ENCODE measurements at regions not wholly inside any gene's neighbourhood (a gene's known extent, or its start where the extent isn't known, plus 50 kb on each side); places are given as distances from the start of the nearest gene placed in this dataset.

DNA sequence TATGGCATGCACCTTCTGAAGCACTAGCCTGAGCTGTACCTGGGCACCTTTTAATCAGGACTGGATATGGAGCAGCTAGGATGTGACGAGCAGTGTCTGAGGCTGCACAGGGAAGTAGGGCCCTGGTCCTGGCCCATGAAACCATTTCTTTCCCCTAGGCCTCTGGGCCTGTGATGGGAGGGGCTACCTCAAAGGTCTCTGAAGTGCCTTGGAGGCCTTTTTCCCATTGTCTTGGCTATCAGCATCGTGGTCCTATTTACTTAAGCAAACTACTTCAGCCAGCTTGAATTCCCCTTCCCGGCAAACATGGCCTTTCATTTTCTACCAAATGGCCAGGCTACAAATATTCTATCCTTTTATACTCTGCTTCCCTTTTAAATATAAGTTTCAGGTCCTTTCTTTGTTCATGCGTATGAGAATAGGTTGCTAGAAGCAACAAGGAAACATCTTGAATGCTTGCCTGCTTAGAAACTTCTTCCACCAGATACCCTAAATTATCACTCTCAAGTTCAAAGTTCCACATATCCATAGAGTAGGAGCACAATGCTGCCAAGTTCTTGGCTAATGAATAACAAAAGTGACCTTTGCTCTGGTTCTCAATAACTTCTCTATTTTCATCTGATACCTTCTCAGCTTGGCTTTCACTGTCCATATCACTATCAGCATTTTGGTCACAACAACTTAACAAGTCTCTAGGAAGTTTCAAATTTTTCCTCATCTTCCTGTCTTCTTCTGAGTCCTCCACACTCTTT, 673.1 kb downstream of the HTR1B start:
- H3K9ac ChIP-seq (ENCODE audit: low read depth, low read length): no peak overlapping the region
- no peaks in the 10 kb centered on the region for H3K9me3 ChIP-seq (ENCODE audit: insufficient read depth, low read length, severe bottlenecking)
- no peaks in the 10 kb centered on the region for H3K4me1 ChIP-seq (ENCODE audit: insufficient read depth, low read length)
- no peaks in the 10 kb centered on the region for H3K36me3 ChIP-seq (ENCODE audit: insufficient read depth, low read length)
- H3K4me3 ChIP-seq (ENCODE audit: low read depth in 1 of 2, low read length in 2 of 2): no peak overlapping the region
- no peak for DNase-seq
- H2AFZ ChIP-seq (ENCODE audit: low read depth, low read length): no peak overlapping the region
- no peaks in the 10 kb centered on the region for H4K20me1 ChIP-seq (ENCODE audit: insufficient read depth, low read length)
- no peak overlapping the region for H3K27ac ChIP-seq (ENCODE audit: low read length)
- TF ChIP-seq, protein P1, sequence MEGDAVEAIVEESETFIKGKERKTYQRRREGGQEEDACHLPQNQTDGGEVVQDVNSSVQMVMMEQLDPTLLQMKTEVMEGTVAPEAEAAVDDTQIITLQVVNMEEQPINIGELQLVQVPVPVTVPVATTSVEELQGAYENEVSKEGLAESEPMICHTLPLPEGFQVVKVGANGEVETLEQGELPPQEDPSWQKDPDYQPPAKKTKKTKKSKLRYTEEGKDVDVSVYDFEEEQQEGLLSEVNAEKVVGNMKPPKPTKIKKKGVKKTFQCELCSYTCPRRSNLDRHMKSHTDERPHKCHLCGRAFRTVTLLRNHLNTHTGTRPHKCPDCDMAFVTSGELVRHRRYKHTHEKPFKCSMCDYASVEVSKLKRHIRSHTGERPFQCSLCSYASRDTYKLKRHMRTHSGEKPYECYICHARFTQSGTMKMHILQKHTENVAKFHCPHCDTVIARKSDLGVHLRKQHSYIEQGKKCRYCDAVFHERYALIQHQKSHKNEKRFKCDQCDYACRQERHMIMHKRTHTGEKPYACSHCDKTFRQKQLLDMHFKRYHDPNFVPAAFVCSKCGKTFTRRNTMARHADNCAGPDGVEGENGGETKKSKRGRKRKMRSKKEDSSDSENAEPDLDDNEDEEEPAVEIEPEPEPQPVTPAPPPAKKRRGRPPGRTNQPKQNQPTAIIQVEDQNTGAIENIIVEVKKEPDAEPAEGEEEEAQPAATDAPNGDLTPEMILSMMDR (IDR thresholded peaks at IDR 0.05; ENCODE audit: borderline replicate concordance, extremely low read depth, low read length, poor library complexity, severe bottlenecking): no peak
- no peak for TF ChIP-seq EZH2 (IDR thresholded peaks at IDR 0.05; ENCODE audit: borderline replicate concordance, low read depth, low read length, severe bottlenecking)
- H3K79me2 ChIP-seq (ENCODE audit: insufficient read depth, low read length): no peaks in the 10 kb centered on the region
- no peaks in the 10 kb centered on the region for H3K27me3 ChIP-seq (ENCODE audit: insufficient read depth, low read length, poor library complexity)
- H3K4me2 ChIP-seq (ENCODE audit: insufficient read depth, low read length): no peak overlapping the region
- ATAC-seq (ENCODE audit: insufficient read depth, low read depth): no peak

DNA sequence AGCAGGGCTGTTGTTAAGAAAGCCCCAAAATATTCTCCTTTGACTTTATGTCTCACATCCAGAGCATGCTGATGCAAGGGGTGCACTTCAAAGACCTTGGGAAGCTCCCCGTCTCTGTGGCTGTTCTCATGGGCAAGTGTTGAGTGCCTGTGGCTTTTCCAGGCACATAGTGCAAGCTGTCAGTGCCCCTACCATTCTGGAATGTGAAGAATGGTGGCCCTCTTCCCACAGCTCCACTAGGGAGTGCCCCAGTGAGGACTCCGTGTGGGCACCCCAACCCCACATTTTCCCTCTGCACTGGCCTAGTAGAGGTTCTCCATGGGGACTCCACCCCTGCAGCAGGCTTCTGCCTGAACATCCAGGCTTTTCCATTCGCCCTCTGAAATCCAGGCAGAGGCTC, 673.7 kb downstream of the HTR1B start:
- H3K4me1 ChIP-seq (ENCODE audit: insufficient read depth, low read length): no peaks in the 10 kb centered on the region
- no peaks in the 10 kb centered on the region for H4K20me1 ChIP-seq (ENCODE audit: insufficient read depth, low read length)
- no peak overlapping the region for H3K9ac ChIP-seq (ENCODE audit: low read depth, low read length)
- no peaks in the 10 kb centered on the region for H3K79me2 ChIP-seq (ENCODE audit: insufficient read depth, low read length)
- H3K4me3 ChIP-seq (ENCODE audit: low read depth in 1 of 2, low read length in 2 of 2): no peak overlapping the region
- TF ChIP-seq, protein P1 (IDR thresholded peaks at IDR 0.05; ENCODE audit: borderline replicate concordance, extremely low read depth, low read length, poor library complexity, severe bottlenecking): no peak
- TF ChIP-seq EZH2 (IDR thresholded peaks at IDR 0.05; ENCODE audit: borderline replicate concordance, low read depth, low read length, severe bottlenecking): no peak
- no peak overlapping the region for H2AFZ ChIP-seq (ENCODE audit: low read depth, low read length)
- DNase-seq (no peak), ATAC-seq (ENCODE audit: insufficient read depth, low read depth) (no peak)
- H3K27me3 ChIP-seq (ENCODE audit: insufficient read depth, low read length, poor library complexity): no peaks in the 10 kb centered on the region
- H3K9me3 ChIP-seq (ENCODE audit: insufficient read depth, low read length, severe bottlenecking): no peaks in the 10 kb centered on the region
- H3K27ac ChIP-seq (ENCODE audit: low read length): no peak overlapping the region
- H3K36me3 ChIP-seq (ENCODE audit: insufficient read depth, low read length): no peaks in the 10 kb centered on the region
- no peak overlapping the region for H3K4me2 ChIP-seq (ENCODE audit: insufficient read depth, low read length)

DNA sequence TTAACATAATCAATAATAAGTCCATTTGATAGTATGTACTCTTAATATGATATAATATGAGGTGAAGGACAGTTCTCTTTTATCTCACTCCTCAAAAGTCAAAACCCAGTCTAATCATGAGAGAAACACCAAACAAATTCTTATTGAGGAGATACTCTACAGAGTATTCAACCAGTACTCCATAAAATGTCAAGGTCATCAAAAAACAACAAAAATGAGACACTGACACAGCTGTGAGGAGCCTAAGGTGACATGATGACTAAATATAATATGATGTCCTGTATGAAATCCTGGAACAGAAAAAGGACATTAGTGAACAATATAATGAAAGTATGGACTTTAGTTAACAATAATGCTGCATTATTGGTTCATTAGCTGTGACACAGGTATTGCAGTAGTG, 675.1 kb downstream of the HTR1B start:
- Histone ChIP-seq H3K4me2 (ENCODE audit: insufficient read depth, low read length) (no peak overlapping the region), H2AFZ (ENCODE audit: low read depth, low read length) (no peak overlapping the region), H3K36me3 (ENCODE audit: insufficient read depth, low read length) (no peaks in the 10 kb centered on the region), H3K9me3 (ENCODE audit: insufficient read depth, low read length, severe bottlenecking) (no peaks in the 10 kb centered on the region), H3K79me2 (ENCODE audit: insufficient read depth, low read length) (no peaks in the 10 kb centered on the region), H3K4me1 (ENCODE audit: insufficient read depth, low read length) (no peaks in the 10 kb centered on the region), H4K20me1 (ENCODE audit: insufficient read depth, low read length) (no peaks in the 10 kb centered on the region), H3K9ac (ENCODE audit: low read depth, low read length) (no peak overlapping the region), H3K27me3 (ENCODE audit: insufficient read depth, low read length, poor library complexity) (no peaks in the 10 kb centered on the region), H3K27ac (ENCODE audit: low read length) (no peak overlapping the region), H3K4me3 (ENCODE audit: low read depth in 1 of 2, low read length in 2 of 2) (no peak overlapping the region)
- DNase-seq: no peak
- no peak for TF ChIP-seq EZH2 (IDR thresholded peaks at IDR 0.05; ENCODE audit: borderline replicate concordance, low read depth, low read length, severe bottlenecking)
- TF ChIP-seq, protein P1 (IDR thresholded peaks at IDR 0.05; ENCODE audit: borderline replicate concordance, extremely low read depth, low read length, poor library complexity, severe bottlenecking): no peak
- no peak for ATAC-seq (ENCODE audit: insufficient read depth, low read depth)

Data from DND-41 (cell line).